NT2/D1 (cell line): ENCODE measurements at regions not wholly inside any gene's neighbourhood (a gene's known extent, or its start where the extent isn't known, plus 50 kb on each side); places are given as distances from the start of the nearest gene placed in this dataset.

Source experiments
- SUZ12 ChIP-seq: IDR thresholded peaks from 2 replicates; pipeline ENCODE4 v1.6.1; 2011; ENCODE audit not compliant: insufficient read length, insufficient read depth; ENCODE audit errors: extremely low read depth
- YY1 ChIP-seq: IDR thresholded peaks from 2 replicates; pipeline ENCODE4 v1.6.1; 2011; ENCODE audit not compliant: insufficient read length, insufficient read depth
- ZNF274 ChIP-seq: IDR thresholded peaks from 2 replicates; pipeline ENCODE4 v1.6.1; 2011; ENCODE audit warnings: mild to moderate bottlenecking, low read depth, low read length

DNA sequence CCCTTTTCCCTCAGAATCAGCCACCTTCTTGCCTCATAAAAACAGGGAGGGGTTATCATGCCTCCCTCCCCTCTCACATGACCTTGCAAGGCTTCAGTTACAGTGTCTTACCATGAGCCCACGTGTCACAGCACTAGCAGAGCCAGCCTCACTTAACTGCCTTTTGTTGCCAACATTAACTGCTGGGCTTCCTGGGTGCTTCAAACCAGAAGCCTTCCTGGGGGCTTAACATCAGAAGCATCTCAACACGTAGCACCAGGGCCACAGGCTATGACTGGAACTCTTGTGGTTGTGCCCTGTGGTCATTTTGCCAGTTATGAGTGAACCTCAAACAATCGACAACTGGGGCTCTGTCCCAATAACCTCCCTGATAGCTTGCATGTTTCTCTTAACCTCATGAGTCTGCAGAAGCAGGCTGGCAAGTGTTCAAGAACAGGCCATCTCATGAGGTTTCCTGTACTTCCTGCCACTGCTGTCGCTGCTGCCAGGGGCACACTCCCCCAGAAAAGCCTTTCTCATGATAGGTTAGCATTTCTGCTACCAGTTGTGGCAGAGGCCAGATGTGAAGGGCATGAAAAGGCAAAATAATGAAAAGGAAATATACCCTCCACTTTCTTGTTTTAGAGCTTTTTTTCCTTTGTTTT lies 132.2 kb downstream of the GLUL start:
- TF ChIP-seq SUZ12 (no peak), ZNF274 (no peak), YY1 (no peak)
